ENCODE measurements at regions not wholly inside any gene's neighbourhood (a gene's known extent, or its start where the extent isn't known, plus 50 kb on each side); places are given as distances from the start of the nearest gene placed in this dataset.

GRCh38 chr21:38972078-38972477 is 166.3 kb downstream of the ETS2 start:
- Histone ChIP-seq H3K27me3 (ENCODE audit: control insufficient read depth, insufficient read depth, low read length) (peaks cover 2% of the 10 kb centered on the region; the same call in 1 of the 2 replicates), H3K36me3 (ENCODE audit: control insufficient read depth, insufficient read depth, low read length) (no peaks in the 10 kb centered on the region), H3K4me3 (ENCODE audit: low read depth, low read length) (no peak overlapping the region)
- ChIA-PET POLR2A (no interaction called here), CTCF (interaction anchor here (0.6 kb wide), 1 partner anchor 223 kb away, joined by 3 read pairs; no protein-coding TSS in a partner anchor)
- no peak for DNase-seq (ENCODE audit: low read depth)
- TF ChIP-seq, protein P1, sequence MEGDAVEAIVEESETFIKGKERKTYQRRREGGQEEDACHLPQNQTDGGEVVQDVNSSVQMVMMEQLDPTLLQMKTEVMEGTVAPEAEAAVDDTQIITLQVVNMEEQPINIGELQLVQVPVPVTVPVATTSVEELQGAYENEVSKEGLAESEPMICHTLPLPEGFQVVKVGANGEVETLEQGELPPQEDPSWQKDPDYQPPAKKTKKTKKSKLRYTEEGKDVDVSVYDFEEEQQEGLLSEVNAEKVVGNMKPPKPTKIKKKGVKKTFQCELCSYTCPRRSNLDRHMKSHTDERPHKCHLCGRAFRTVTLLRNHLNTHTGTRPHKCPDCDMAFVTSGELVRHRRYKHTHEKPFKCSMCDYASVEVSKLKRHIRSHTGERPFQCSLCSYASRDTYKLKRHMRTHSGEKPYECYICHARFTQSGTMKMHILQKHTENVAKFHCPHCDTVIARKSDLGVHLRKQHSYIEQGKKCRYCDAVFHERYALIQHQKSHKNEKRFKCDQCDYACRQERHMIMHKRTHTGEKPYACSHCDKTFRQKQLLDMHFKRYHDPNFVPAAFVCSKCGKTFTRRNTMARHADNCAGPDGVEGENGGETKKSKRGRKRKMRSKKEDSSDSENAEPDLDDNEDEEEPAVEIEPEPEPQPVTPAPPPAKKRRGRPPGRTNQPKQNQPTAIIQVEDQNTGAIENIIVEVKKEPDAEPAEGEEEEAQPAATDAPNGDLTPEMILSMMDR (IDR thresholded peaks at IDR 0.05; ENCODE audit: insufficient read depth, low read depth, low read length): no peak

- no peaks in the 10 kb centered on the region for H3K36me3 ChIP-seq (ENCODE audit: control insufficient read depth, insufficient read depth, low read length)
- ChIA-PET CTCF (interaction anchor here (0.6 kb wide), 1 partner anchor 1094 kb away, joined by 3 read pairs; no protein-coding TSS in a partner anchor), POLR2A (no interaction called here)
- TF ChIP-seq, protein P1 (IDR thresholded peaks at IDR 0.05; ENCODE audit: insufficient read depth, low read depth, low read length): no peak
- H3K4me3 ChIP-seq (ENCODE audit: low read depth, low read length): no peak overlapping the region
- no peak for DNase-seq (ENCODE audit: low read depth)
- H3K27me3 ChIP-seq (ENCODE audit: control insufficient read depth, insufficient read depth, low read length): peaks cover 2% of the 10 kb centered on the region; the same call in 1 of the 2 replicates
Observed at GRCh38 chr21:38970765-38971164, 165.0 kb downstream of the ETS2 start.

GRCh38 chr21:38968887-38969543 is 163.3 kb downstream of the ETS2 start:
- POLR2A ChIA-PET: no interaction called here
- CTCF ChIA-PET: interaction anchor here (1.3 to 1.5 kb wide), 2 partner anchors 11 to 228 kb away, joined by 3 read pairs; no protein-coding TSS in a partner anchor
- TF ChIP-seq, protein P1 (IDR thresholded peaks at IDR 0.05; ENCODE audit: insufficient read depth, low read depth, low read length): no peak
- DNase-seq (ENCODE audit: low read depth): no peak
- Histone ChIP-seq H3K4me3 (ENCODE audit: low read depth, low read length) (no peak overlapping the region), H3K36me3 (ENCODE audit: control insufficient read depth, insufficient read depth, low read length) (no peaks in the 10 kb centered on the region), H3K27me3 (ENCODE audit: control insufficient read depth, insufficient read depth, low read length) (peaks cover 2% of the 10 kb centered on the region; the same call in 1 of the 2 replicates)

GRCh38 chr21:38965910-38966504 is 160.3 kb downstream of the ETS2 start:
- ChIA-PET CTCF (interaction anchor here (0.7 to 0.8 kb wide), 2 partner anchors 45 to 139 kb away, joined by 3 to 4 read pairs; no protein-coding TSS in a partner anchor), POLR2A (no interaction called here)
- H3K4me3 ChIP-seq (ENCODE audit: low read depth, low read length): no peak overlapping the region
- DNase-seq (ENCODE audit: low read depth): no peak
- H3K27me3 ChIP-seq (ENCODE audit: control insufficient read depth, insufficient read depth, low read length): peaks cover 2% of the 10 kb centered on the region; the same call in 1 of the 2 replicates
- TF ChIP-seq, protein P1 (IDR thresholded peaks at IDR 0.05; ENCODE audit: insufficient read depth, low read depth, low read length): no peak
- no peaks in the 10 kb centered on the region for H3K36me3 ChIP-seq (ENCODE audit: control insufficient read depth, insufficient read depth, low read length)

- H3K36me3 ChIP-seq (ENCODE audit: control insufficient read depth, insufficient read depth, low read length): no peaks in the 10 kb centered on the region
- POLR2A ChIA-PET: no interaction called here
- no peak overlapping the region for H3K4me3 ChIP-seq (ENCODE audit: low read depth, low read length)
- TF ChIP-seq, protein P1 (IDR thresholded peaks at IDR 0.05; ENCODE audit: insufficient read depth, low read depth, low read length): no peak
- DNase-seq (ENCODE audit: low read depth): no peak
- H3K27me3 ChIP-seq (ENCODE audit: control insufficient read depth, insufficient read depth, low read length): no peaks in the 10 kb centered on the region; the same call in 1 of the 2 replicates
- CTCF ChIA-PET: no interaction called here
Observed at GRCh38 chr21:38965241-38965640, 159.5 kb downstream of the ETS2 start.
